HG02642 (cell line): ENCODE measurements at regions not wholly inside any gene's neighbourhood (a gene's known extent, or its start where the extent isn't known, plus 50 kb on each side); places are given as distances from the start of the nearest gene placed in this dataset.
"Not testable (repeated sequence)": the region's sequence is repeated elsewhere in the genome, so short reads cannot be mapped to it uniquely, and the experiment has no call there.

Source experiments
- ATAC-seq: cut with Tn5 transposase; IDR thresholded peaks from one replicate; pipeline ENCODE4 v1.9.1; 2021; ENCODE audit warnings: mild to moderate bottlenecking; ENCODE audit not compliant: unreplicated experiment, poor library complexity

- no peak for ATAC-seq
These were observed 167.5 kb downstream of the GOLGA6L4 start for GRCh38 chr15:84402856-84403608.

- not testable (repeated sequence) for ATAC-seq
These were observed 173.8 kb downstream of the GOLGA6L4 start for GRCh38 chr15:84409357-84409756.

DNA sequence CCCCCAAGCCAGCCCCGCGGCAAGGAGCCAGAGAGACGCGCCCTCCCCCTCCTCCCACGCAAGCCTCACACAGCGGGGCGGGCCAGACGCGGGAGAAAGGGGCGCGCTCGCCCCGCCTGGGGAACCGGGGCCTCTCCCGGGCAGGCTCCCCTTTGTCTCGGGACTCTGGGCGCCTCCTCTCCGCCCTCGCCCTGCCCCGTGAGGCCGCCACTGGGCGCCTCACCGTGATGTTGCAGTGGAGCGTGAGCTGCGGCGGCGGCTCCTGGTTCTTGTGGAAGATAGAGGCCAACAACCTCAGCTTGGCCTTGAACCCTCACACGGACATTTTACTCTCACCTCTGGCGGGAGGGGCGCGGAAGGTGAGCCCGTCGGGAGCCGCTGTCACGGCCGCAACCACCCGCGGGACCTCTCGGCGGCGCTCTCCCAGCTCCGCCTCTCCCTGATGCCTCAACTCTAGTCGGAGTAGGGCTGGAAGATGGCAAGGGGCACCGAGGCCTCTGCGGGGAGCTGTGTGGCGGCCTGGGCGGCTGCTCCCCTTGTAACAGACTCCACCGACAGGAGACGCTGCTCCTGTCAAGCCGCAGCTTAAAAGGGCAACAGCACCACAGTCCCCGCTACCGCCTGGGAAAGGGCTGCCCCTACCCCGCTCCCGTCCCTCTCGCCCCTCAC lies 179.2 kb upstream of the ZSCAN2 start:
- ATAC-seq = not testable (repeated sequence)

GRCh38 chr15:84425327-84425726 lies 175.5 kb upstream of the ZSCAN2 start:
- ATAC-seq = not testable (repeated sequence)

DNA sequence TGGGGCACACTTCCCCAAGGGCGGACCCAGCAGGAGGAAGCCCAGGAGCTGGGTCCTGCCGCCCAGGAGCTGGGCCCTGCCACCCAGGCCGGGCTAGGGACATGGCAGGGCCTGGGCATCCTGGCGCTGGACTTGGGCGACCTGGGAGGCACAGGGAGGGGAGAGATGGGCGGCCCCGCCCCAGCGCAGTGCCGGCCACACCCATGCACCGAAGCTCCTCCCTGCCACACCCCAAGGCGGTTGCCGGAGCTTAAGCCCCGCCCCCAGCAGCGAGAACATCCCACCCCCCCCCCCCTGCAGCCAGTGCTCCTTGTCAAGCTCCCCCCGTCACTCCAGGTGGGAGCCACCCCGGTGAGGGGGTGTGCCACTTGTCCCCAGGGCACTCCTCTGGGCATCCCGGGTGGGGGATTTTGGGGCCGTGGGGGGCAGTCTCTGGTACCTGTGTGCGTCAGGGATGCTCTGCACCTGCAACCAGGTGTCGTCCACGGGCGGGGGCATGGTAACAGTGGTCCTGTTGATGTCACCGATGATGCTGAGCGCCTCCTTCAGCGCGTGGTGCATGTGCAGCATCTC lies 127.4 kb upstream of the ZSCAN2 start:
- ATAC-seq = not testable (repeated sequence)

- ATAC-seq = not testable (repeated sequence)
These were observed 124.3 kb upstream of the ZSCAN2 start for GRCh38 chr15:84476364-84477033.

- peak; percentile 84 for ATAC-seq
These were observed 123.3 kb upstream of the ZSCAN2 start for GRCh38 chr15:84477550-84477949.

DNA sequence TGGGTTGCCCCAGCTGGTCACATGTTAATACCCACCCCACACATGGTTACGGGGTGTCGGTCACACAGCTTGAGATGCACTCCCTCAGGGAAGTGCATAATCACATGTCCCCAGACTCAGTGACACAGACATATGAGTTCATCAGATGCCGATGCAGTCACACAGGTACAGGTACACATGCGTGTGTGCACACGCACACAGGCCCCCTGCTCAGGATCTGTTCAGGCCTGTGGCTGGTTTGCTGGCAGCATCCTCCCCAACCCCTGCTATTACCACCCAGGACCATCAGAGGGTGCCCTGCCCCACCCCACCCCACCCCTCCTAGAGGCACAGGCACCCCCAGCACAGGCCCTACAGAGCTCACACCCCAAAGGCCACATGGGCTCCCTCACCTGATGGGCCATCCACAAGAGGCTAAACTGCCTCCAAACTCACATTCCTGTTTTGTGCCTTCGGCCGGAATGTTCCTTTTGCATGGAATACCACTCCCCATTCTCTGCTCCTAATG lies 120.6 kb upstream of the ZSCAN2 start:
- not testable (repeated sequence) for ATAC-seq

- ATAC-seq = not testable (repeated sequence)
These were observed 117.0 kb upstream of the ZSCAN2 start for GRCh38 chr15:84483859-84484258.

DNA sequence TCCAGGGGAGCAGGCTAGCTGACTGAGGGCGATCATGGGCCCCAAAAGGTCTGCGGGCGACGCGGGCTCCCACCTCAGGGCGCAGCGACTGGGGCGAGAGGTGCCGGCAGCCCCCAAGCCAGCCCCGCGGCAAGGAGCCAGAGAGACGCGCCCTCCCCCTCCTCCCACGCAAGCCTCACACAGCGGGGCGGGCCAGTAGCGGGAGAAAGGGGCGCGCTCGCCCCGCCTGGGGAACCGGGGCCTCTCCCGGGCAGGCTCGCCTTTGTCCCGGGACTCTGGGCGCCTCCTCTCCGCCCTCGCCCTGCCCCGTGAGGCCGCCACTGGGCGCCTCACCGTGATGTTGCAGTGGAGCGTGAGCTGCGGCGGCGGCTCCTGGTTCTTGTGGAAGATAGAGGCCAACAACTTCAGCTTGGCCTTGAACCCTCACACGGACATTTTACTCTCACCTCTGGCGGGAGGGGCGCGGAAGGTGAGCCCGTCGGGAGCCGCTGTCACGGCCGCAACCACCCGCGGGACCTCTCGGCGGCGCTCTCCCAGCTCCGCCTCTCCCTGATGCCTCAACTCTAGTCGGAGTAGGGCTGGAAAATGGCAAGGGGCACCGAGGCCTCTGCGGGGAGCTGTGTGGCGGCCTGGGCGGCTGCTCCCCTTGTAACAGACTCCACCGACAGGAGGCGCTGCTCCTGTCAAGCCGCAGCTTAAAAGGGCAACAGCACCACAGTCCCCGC lies 100.5 kb upstream of the ZSCAN2 start:
- ATAC-seq = not testable (repeated sequence)

GRCh38 chr15:84503101-84503500 lies 97.7 kb upstream of the ZSCAN2 start:
- ATAC-seq = not testable (repeated sequence)

GRCh38 chr15:84505552-84505951 lies 95.3 kb upstream of the ZSCAN2 start:
- not testable (repeated sequence) for ATAC-seq

GRCh38 chr15:84512324-84512723 lies 88.5 kb upstream of the ZSCAN2 start:
- not testable (repeated sequence) for ATAC-seq

DNA sequence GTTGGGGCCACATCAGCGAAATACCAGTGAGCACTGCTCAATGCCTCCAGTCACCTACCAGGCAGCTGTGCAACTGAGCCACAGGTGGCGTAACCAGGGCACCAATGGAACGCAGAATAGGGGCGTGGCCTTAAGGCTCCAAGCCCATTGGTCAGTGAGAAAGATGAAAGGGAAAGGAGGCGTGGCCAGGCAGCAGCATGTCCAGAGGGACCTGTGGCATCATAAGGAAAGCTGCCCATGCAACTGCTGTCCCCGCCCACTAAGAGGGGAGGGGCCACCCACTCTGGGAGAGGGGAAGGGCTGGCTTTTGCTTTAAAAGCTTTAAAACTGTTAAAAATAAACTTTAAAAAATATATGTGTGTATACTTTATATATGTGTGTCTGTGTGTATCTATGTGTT lies 84.0 kb upstream of the ZSCAN2 start:
- ATAC-seq = not testable (repeated sequence)

DNA sequence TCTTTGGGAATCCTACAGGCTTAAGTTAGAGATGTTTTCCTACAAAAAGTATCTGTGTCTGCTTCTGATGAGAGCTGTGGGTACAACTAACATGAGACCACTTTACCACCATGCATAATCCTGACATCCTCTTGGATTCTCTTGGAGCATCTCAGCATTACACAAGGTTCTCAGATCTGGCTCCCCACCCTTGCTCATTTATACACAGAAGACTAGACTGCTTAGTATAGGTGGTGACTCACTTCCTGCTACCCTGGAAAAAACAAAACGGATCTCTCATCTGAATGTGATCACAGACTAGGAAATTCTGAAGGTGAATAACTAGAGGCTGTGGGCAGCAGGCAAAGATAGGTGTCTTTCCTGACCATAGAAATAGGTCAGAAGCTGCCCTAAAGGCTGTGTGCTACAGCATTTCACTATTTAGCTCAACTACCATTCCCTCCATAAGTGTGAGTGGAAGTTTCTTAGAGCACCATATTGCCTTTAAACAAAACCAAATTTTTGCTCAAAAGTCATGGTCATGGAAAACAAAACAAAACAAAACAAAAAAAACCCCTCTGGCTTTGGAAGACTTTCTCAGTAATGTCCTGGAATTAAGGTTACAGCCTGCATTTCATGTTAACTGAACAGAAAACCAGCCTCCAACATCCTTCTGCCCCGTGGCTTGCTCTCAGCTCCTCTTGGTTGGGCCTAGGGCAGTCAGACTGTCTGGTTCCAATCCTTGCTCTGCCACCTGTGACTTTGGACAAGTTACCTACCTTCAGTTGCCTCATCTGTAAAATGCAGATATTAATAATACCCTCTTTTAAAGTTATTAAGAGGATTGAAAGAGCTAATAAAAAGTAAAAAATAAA lies 75.1 kb upstream of the ZSCAN2 start:
- not testable (repeated sequence) for ATAC-seq

- ATAC-seq = not testable (repeated sequence)
These were observed 70.1 kb upstream of the ZSCAN2 start for GRCh38 chr15:84530751-84531150.

GRCh38 chr15:84531223-84531622 lies 69.6 kb upstream of the ZSCAN2 start:
- ATAC-seq = not testable (repeated sequence)

DNA sequence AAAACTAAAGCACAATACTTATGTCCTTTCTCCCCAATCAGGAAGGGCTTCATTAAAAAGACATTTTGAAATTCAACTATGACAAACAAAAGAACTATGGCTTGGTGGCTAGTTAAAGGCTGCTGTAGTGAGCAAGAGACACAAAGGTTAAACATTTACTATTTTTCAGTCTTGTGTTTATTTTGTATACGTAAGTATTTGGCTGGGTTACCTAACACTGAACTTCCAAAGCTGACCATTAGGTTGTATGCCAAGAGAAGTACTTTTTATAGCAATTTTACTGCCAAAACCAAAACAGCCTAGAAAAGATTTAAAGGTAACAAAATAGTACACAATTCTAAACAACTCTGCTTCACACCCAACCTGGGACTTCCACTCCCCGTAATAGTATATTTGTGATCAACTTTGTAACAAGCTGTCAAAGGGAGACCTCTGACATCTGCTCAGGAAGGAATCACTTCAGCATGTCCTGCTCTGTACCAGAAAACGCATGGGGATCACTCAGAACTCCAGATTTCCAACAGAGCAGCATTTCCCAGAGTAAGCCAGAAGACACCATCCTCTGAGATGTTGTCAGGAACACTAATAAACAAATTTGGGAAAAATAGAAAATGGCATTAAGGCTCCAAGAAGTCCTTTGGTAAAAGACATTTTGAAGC lies 69.0 kb upstream of the ZSCAN2 start:
- not testable (repeated sequence) for ATAC-seq
